Body of pancreas (tissue), 4 donors: ENCODE measurements at regions not wholly inside any gene's neighbourhood (a gene's known extent, or its start where the extent isn't known, plus 50 kb on each side); places are given as distances from the start of the nearest gene placed in this dataset.
"Not testable (repeated sequence)": the region's sequence is repeated elsewhere in the genome, so short reads cannot be mapped to it uniquely, and the experiment has no call there.

Experiments used
- POLR2A ChIP-seq, 3 donors: fragments of 450-650 bp; IDR thresholded peaks; one replicate each; pipeline ENCODE4 v1.6.1; 2016; ENCODE audit warnings: antibody characterized with exemption in 3 of 3, mild to moderate bottlenecking in 2 of 3
- TF ChIP-seq, protein P1 (sequence below), 7 experiments: fragments of 450-650 bp in 4 of 7; fragments of 200-600 bp in 3 of 7; sonication (generic) in 3 of 7; IDR thresholded peaks; one replicate each; pipeline ENCODE4 v1.5.1; 2016 to 2019; ENCODE audit warnings: antibody characterized with exemption in 7 of 7

- TF ChIP-seq, protein P1, sequence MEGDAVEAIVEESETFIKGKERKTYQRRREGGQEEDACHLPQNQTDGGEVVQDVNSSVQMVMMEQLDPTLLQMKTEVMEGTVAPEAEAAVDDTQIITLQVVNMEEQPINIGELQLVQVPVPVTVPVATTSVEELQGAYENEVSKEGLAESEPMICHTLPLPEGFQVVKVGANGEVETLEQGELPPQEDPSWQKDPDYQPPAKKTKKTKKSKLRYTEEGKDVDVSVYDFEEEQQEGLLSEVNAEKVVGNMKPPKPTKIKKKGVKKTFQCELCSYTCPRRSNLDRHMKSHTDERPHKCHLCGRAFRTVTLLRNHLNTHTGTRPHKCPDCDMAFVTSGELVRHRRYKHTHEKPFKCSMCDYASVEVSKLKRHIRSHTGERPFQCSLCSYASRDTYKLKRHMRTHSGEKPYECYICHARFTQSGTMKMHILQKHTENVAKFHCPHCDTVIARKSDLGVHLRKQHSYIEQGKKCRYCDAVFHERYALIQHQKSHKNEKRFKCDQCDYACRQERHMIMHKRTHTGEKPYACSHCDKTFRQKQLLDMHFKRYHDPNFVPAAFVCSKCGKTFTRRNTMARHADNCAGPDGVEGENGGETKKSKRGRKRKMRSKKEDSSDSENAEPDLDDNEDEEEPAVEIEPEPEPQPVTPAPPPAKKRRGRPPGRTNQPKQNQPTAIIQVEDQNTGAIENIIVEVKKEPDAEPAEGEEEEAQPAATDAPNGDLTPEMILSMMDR (IDR thresholded peaks at IDR 0.05), result not testable (repeated sequence)
- TF ChIP-seq POLR2A (IDR thresholded peaks at IDR 0.05), result not testable (repeated sequence)
Measured at GRCh38 chr2:87643165-87643564, 104.7 kb upstream of the PLGLB2 start.
